AG09319 (cell line): ENCODE measurements at regions not wholly inside any gene's neighbourhood (a gene's known extent, or its start where the extent isn't known, plus 50 kb on each side); places are given as distances from the start of the nearest gene placed in this dataset.

Experiments used
- DNase-seq: peaks from one replicate; pipeline ENCODE4 v3.0.0-alpha.2; 2010; ENCODE audit warnings: low read depth; ENCODE audit errors: extremely low read depth
- TF ChIP-seq, protein P1 (sequence below): IDR thresholded peaks from 2 replicates; pipeline ENCODE4 v1.5.1; 2011; ENCODE audit warnings: low read depth, mild to moderate bottlenecking, inconsistent platforms, low read length, moderate library complexity

DNA sequence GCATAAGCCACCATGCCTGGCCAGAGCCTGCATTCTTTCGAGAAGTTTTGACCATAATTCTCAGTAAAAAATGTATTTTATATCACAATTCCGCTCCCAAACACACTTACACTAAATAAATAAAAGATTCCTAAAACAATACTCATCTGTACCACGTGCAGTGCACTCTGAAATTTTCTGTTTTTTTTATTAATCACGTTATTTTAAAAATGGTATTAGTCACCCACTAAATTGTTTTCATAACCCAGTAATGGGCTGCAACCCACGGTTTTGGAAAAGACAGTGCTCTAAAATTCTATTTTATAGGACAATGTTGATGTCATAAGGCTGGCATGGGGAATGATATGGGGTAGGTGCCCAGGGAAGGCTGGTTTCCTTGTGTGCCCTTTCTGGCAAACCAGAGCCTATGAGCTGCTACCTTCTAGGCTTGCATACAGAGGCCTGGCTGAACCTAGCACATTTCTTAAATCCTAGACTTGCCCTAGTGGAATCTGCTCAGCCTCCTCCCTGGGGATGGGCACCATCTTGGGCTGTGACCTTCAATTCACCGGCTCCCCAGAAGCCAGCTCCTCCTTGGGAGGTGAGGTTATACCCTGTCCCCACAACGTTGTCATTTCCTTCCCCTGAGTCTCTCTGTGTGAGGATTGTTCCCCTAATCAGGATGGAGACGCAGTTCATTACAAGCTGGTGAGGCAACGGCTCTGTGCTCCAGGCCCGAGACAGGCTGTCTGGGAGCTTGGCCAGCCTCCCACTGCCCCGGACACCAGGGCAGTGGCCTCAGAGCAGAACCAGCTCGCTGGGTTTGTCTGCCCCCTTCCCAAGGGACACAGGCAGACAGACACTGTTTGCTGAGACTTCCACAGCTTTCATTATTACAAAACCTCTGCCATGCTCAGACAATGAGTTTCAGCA is 116.5 kb upstream of the NAV2 start:
- TF ChIP-seq, protein P1, sequence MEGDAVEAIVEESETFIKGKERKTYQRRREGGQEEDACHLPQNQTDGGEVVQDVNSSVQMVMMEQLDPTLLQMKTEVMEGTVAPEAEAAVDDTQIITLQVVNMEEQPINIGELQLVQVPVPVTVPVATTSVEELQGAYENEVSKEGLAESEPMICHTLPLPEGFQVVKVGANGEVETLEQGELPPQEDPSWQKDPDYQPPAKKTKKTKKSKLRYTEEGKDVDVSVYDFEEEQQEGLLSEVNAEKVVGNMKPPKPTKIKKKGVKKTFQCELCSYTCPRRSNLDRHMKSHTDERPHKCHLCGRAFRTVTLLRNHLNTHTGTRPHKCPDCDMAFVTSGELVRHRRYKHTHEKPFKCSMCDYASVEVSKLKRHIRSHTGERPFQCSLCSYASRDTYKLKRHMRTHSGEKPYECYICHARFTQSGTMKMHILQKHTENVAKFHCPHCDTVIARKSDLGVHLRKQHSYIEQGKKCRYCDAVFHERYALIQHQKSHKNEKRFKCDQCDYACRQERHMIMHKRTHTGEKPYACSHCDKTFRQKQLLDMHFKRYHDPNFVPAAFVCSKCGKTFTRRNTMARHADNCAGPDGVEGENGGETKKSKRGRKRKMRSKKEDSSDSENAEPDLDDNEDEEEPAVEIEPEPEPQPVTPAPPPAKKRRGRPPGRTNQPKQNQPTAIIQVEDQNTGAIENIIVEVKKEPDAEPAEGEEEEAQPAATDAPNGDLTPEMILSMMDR: no peak
- DNase-seq: no peak

DNA sequence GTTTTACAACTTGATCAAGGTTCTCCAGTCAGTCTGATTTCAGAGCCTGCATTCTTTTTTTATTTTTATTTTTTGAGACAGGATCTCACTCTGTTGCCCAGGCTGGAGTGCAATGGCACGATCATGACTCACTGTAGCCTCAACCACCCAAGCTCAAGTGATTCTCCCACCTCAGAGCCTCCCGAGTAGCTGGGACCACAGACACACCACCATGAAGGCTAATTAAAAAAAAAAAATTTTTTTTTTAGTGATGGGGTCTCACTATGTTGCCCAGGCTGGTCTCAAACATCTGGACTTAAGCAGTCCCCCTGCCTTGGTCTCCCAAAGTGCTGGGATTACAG is 117.2 kb upstream of the NAV2 start:
- TF ChIP-seq, protein P1: no peak
- DNase-seq: no peak

DNA sequence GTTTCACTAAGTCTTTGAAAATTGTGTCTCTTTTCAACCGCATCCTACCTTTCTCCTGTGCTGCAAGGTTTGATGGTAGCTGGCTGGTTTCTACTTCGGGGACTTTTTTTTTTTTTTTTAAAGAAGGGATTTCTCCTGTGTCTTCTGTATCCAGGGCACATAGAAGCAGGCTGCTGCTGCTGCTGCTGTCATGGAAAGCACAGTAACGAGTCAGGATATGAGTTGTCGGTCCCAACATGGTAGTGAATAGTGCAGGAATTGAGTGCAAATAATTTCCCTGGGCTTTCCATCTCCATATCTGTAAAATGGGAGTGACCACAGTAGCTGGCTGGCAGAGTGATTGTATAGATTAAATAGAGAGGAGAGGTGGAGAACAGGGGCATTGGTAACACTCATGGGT is 118.3 kb upstream of the NAV2 start:
- TF ChIP-seq, protein P1: no peak
- no peak for DNase-seq

DNA sequence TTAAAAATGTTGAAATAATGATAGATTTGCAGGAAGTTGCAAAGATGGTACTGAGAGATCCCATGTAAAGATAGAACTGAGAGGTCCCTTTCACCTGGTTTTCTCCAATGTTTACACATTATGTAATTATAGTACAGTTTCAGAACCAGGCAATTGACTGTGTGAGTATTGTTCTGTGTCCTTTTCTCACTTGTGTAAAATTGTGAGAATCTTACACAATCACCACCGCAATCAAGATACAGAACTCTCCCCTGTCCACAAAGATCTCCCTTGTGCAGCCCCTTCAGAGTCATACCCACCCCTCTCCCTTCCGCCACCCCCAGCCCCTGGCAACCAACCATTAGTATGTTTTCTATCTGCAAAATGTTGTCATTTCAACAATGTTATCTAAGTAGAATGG is 119.8 kb upstream of the NAV2 start:
- TF ChIP-seq, protein P1: no peak
- DNase-seq: no peak

DNA sequence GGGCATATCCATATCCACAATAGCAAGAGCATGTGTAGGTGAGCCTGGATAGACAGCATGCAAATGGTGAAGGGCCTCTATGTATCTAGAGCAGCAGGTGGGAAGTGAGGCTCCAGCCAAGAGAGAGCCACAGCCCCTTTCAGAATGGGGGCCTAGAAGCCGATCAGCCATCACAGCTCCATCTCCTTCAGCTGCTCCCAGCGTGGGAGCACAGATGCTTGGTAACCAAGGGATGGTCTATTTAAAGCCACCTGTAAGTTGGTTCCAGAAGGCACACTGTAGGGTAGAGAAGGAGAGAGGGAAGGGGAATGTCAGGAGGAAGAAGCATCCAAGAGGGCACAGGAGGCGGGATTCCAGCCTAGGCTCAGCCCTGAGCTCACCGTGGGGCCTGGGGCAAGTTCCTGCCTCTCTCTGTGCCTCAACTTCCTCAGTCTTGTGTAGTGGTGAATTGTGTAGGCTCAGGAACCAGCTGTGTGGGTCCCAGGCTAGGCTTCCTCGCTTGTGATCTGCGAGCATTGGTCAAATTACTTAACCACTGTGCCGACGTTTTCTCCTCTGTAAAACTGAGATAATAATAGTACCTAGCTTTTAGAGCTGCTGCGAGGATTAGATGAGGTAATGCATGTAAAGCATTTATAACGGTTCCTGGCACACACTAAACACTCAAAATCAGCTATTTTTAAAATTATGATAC is 122.9 kb upstream of the NAV2 start:
- DNase-seq: no peak
- TF ChIP-seq, protein P1: no peak

DNA sequence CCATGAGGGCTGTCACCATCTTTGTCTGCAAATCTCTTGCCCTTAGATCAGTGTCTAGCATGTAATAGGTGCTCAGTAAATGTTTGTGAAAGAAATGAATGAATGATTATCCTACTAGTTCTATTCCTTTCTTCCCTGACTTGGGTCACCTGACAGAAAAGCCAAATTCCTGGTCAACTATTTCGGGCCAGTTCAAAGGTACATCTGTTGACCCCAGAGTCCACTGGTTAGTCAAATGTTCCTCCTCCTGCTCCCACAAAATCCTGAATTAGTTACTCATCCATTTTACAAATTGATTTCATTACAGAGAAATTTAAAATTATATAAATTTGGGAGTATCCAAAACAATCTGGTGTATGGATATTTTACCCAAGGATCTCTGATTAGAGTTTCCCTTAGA is 124.7 kb upstream of the NAV2 start:
- TF ChIP-seq, protein P1: no peak
- DNase-seq: no peak

DNA sequence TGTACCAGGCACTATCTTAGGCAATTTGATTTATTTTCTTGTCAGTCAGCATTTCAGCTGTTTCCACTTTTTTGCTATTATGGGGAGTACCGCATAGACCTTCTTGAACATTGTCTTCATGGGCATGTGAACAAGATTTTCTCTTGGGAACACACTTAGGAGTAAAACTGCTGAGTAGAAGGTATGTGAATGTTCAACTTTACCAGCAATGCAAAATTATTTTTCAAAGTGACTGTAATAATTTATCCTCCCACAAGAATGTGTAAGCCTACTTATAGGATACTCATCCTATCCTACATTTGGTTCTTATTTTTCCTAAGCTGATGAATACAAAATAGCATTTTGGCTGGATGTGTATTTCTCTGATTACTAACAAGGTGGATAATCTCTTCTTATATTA is 132.0 kb upstream of the NAV2 start:
- TF ChIP-seq, protein P1: no peak
- no peak for DNase-seq
